ENCODE measurements at regions not wholly inside any gene's neighbourhood (a gene's known extent, or its start where the extent isn't known, plus 50 kb on each side); places are given as distances from the start of the nearest gene placed in this dataset.

GRCh38 chr1:194223596-194223995 is 1037.2 kb upstream of the B3GALT2 start:
- TF ChIP-seq FOXP2 (optimal IDR thresholded peaks at IDR 0.05; ENCODE audit: borderline replicate concordance, extremely low read depth, extremely low read length, insufficient read depth) (no peak), REST (IDR thresholded peaks at IDR 0.05; ENCODE audit: insufficient read depth in 1 of 2, low read depth in 2 of 2, low read length in 2 of 2) (no peak), SIN3A (IDR thresholded peaks at IDR 0.05; ENCODE audit: borderline replicate concordance, insufficient read depth, low read length) (no peak), POLR2AphosphoS5 (IDR thresholded peaks at IDR 0.05; ENCODE audit: low read depth, low read length) (no peak), TAF1 (IDR thresholded peaks at IDR 0.05; ENCODE audit: borderline replicate concordance, insufficient read depth, low read length) (no peak)

- TF ChIP-seq FOXP2 (optimal IDR thresholded peaks at IDR 0.05; ENCODE audit: borderline replicate concordance, extremely low read depth, extremely low read length, insufficient read depth) = no peak
- no peak for TF ChIP-seq POLR2AphosphoS5 (IDR thresholded peaks at IDR 0.05; ENCODE audit: low read depth, low read length)
- no peak for TF ChIP-seq TAF1 (IDR thresholded peaks at IDR 0.05; ENCODE audit: borderline replicate concordance, insufficient read depth, low read length)
- no peak for TF ChIP-seq SIN3A (IDR thresholded peaks at IDR 0.05; ENCODE audit: borderline replicate concordance, insufficient read depth, low read length)
- no peak for TF ChIP-seq REST (IDR thresholded peaks at IDR 0.05; ENCODE audit: insufficient read depth in 1 of 2, low read depth in 2 of 2, low read length in 2 of 2)
Observed at GRCh38 chr1:194215448-194215847, 1029.0 kb upstream of the B3GALT2 start.

GRCh38 chr1:194214735-194215134 is 1028.3 kb upstream of the B3GALT2 start:
- TF ChIP-seq TAF1 (IDR thresholded peaks at IDR 0.05; ENCODE audit: borderline replicate concordance, insufficient read depth, low read length) (no peak), SIN3A (IDR thresholded peaks at IDR 0.05; ENCODE audit: borderline replicate concordance, insufficient read depth, low read length) (no peak), POLR2AphosphoS5 (IDR thresholded peaks at IDR 0.05; ENCODE audit: low read depth, low read length) (no peak), FOXP2 (optimal IDR thresholded peaks at IDR 0.05; ENCODE audit: borderline replicate concordance, extremely low read depth, extremely low read length, insufficient read depth) (no peak), REST (IDR thresholded peaks at IDR 0.05; ENCODE audit: insufficient read depth in 1 of 2, low read depth in 2 of 2, low read length in 2 of 2) (no peak)

- TF ChIP-seq TAF1 (IDR thresholded peaks at IDR 0.05; ENCODE audit: borderline replicate concordance, insufficient read depth, low read length) (no peak), FOXP2 (optimal IDR thresholded peaks at IDR 0.05; ENCODE audit: borderline replicate concordance, extremely low read depth, extremely low read length, insufficient read depth) (no peak), SIN3A (IDR thresholded peaks at IDR 0.05; ENCODE audit: borderline replicate concordance, insufficient read depth, low read length) (no peak)
Observed at GRCh38 chr1:194209920-194210319, 1023.5 kb upstream of the B3GALT2 start.

GRCh38 chr1:194208674-194209073 is 1022.3 kb upstream of the B3GALT2 start:
- TF ChIP-seq FOXP2 (optimal IDR thresholded peaks at IDR 0.05; ENCODE audit: borderline replicate concordance, extremely low read depth, extremely low read length, insufficient read depth) = no peak
- TF ChIP-seq POLR2AphosphoS5 (IDR thresholded peaks at IDR 0.05; ENCODE audit: low read depth, low read length) = no peak
- TF ChIP-seq REST (IDR thresholded peaks at IDR 0.05; ENCODE audit: insufficient read depth in 1 of 2, low read depth in 2 of 2, low read length in 2 of 2) = no peak
- no peak for TF ChIP-seq SIN3A (IDR thresholded peaks at IDR 0.05; ENCODE audit: borderline replicate concordance, insufficient read depth, low read length)
- TF ChIP-seq TAF1 (IDR thresholded peaks at IDR 0.05; ENCODE audit: borderline replicate concordance, insufficient read depth, low read length) = no peak
